ENCODE measurements at regions not wholly inside any gene's neighbourhood (a gene's known extent, or its start where the extent isn't known, plus 50 kb on each side); places are given as distances from the start of the nearest gene placed in this dataset.

DNA sequence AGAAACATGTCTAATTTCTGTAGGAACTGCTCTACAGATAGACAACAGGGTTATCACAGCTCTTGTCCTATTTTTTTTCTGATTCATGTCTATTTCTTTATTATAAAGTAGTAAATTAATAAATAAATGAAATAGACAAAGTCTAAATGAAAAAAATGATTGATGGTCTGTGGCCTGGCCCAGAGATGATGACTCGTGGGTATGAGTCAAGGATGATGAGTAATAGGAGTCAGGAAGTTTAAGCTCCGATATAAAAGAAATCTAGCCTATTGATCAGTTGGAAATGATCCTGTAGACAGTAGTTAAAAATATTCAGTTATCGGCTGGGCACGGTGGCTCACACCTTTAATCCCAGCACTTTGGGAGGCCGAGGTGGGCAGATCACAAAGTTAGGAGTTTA, 90.6 kb upstream of the RTL1 start:
- CTCF ChIA-PET: no interaction called here
- intact Hi-C loops (cut with micrococcal nuclease; ENCODE audit: unreplicated experiment): no loop called here
- H3K4me3 ChIP-seq (ENCODE audit: low read depth, low read length, poor library complexity, severe bottlenecking): no peak overlapping the region
- no peak overlapping the region for H3K27ac ChIP-seq (ENCODE audit: low read depth, low read length, poor library complexity, severe bottlenecking)
- no peaks in the 10 kb centered on the region for H3K9me3 ChIP-seq (ENCODE audit: low read depth, low read length, poor library complexity, severe bottlenecking)
- H3K27me3 ChIP-seq (replicated peaks; ENCODE audit: insufficient read depth, low read depth, low read length, poor library complexity): no peaks in the 10 kb centered on the region
- no peaks in the 10 kb centered on the region for H3K4me1 ChIP-seq (ENCODE audit: insufficient read depth, low read length, poor library complexity, severe bottlenecking)
- no peaks in the 10 kb centered on the region for H3K36me3 ChIP-seq (ENCODE audit: insufficient read depth, low read length, poor library complexity, severe bottlenecking)
- no TSS peak for BruUV-seq (replicated peaks)
- DNase-seq (ENCODE audit: low spot score): no peak
- POLR2A ChIA-PET (ENCODE audit: low non-redundant PET): no interaction called here
- TF ChIP-seq EZH2 (IDR thresholded peaks at IDR 0.05; ENCODE audit: borderline replicate concordance, low read depth, low read length, poor library complexity, severe bottlenecking) (no peak), CTCF (conservative IDR thresholded peaks at IDR 0.05; ENCODE audit: low read depth, low read length) (no peak)

- TF ChIP-seq CTCF (conservative IDR thresholded peaks at IDR 0.05; ENCODE audit: low read depth, low read length) (no peak), EZH2 (IDR thresholded peaks at IDR 0.05; ENCODE audit: borderline replicate concordance, low read depth, low read length, poor library complexity, severe bottlenecking) (no peak)
- H3K9me3 ChIP-seq (ENCODE audit: low read depth, low read length, poor library complexity, severe bottlenecking): no peaks in the 10 kb centered on the region
- H3K27ac ChIP-seq (ENCODE audit: low read depth, low read length, poor library complexity, severe bottlenecking): no peak overlapping the region
- no peaks in the 10 kb centered on the region for H3K27me3 ChIP-seq (replicated peaks; ENCODE audit: insufficient read depth, low read depth, low read length, poor library complexity)
- no peaks in the 10 kb centered on the region for H3K36me3 ChIP-seq (ENCODE audit: insufficient read depth, low read length, poor library complexity, severe bottlenecking)
- no peak for DNase-seq (ENCODE audit: low spot score)
- intact Hi-C loops (cut with micrococcal nuclease; ENCODE audit: unreplicated experiment): no loop called here
- ChIA-PET POLR2A (ENCODE audit: low non-redundant PET) (no interaction called here), CTCF (no interaction called here)
- no peaks in the 10 kb centered on the region for H3K4me1 ChIP-seq (ENCODE audit: insufficient read depth, low read length, poor library complexity, severe bottlenecking)
- no peak overlapping the region for H3K4me3 ChIP-seq (ENCODE audit: low read depth, low read length, poor library complexity, severe bottlenecking)
- no TSS peak for BruUV-seq (replicated peaks)
Observed at GRCh38 chr14:100994756-100995330, 91.3 kb upstream of the RTL1 start.

DNA sequence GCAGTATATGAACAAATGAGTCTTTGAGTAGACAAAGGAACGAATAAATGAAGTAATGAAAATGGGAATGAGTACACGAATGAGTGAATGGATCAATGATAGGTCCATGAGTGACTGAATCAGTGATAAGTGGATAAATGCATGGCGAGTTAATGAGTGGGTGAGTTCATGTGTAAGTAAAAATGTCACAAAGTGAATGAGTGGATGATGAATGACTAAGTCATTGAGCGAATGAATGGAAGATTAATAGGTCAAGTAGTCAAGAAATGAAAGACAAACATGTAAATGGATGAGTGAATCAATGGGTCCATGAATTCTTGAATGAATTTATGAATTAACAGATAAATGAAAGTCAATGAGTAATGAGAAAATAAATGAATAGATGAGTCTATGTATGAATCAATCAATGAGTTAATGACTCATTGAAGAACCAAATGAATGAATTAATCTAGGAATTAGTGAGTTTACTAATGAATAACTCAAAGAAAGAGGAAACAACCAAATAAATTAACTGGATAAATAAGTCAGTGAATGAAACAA, 97.3 kb upstream of the RTL1 start:
- ChIA-PET POLR2A (ENCODE audit: low non-redundant PET) (no interaction called here), CTCF (no interaction called here)
- no peak overlapping the region for H3K4me3 ChIP-seq (ENCODE audit: low read depth, low read length, poor library complexity, severe bottlenecking)
- H3K9me3 ChIP-seq (ENCODE audit: low read depth, low read length, poor library complexity, severe bottlenecking): no peaks in the 10 kb centered on the region
- no peak for DNase-seq (ENCODE audit: low spot score)
- H3K27ac ChIP-seq (ENCODE audit: low read depth, low read length, poor library complexity, severe bottlenecking): no peak overlapping the region
- intact Hi-C loops (cut with micrococcal nuclease; ENCODE audit: unreplicated experiment): no loop called here
- no TSS peak for BruUV-seq (replicated peaks)
- no peaks in the 10 kb centered on the region for H3K4me1 ChIP-seq (ENCODE audit: insufficient read depth, low read length, poor library complexity, severe bottlenecking)
- no peaks in the 10 kb centered on the region for H3K27me3 ChIP-seq (replicated peaks; ENCODE audit: insufficient read depth, low read depth, low read length, poor library complexity)
- H3K36me3 ChIP-seq (ENCODE audit: insufficient read depth, low read length, poor library complexity, severe bottlenecking): no peaks in the 10 kb centered on the region
- TF ChIP-seq CTCF (conservative IDR thresholded peaks at IDR 0.05; ENCODE audit: low read depth, low read length) (no peak), EZH2 (IDR thresholded peaks at IDR 0.05; ENCODE audit: borderline replicate concordance, low read depth, low read length, poor library complexity, severe bottlenecking) (no peak)

Data from A673 (cell line).